Heart left ventricle (tissue), 13 donors: ENCODE measurements at regions not wholly inside any gene's neighbourhood (a gene's known extent, or its start where the extent isn't known, plus 50 kb on each side); places are given as distances from the start of the nearest gene placed in this dataset.

Source experiments
- POLR2A ChIP-seq, 2 donors: fragments of 450-650 bp; IDR thresholded peaks; one replicate each; pipeline ENCODE4 v1.6.1; 2017; ENCODE audit warnings: antibody characterized with exemption in 2 of 2, mild to moderate bottlenecking in 2 of 2, moderate library complexity in 2 of 2
- TF ChIP-seq, protein P1 (sequence below), 12 donors: fragments of 200-600 bp; sonication (generic) in 4 of 12; IDR thresholded peaks; one replicate each; pipeline versions ENCODE4 v1.5.0 to v1.8.0; 2018 to 2022; ENCODE audit warnings: antibody characterized with exemption in 12 of 12, mild to moderate bottlenecking in 5 of 12
- donor health status: ischemic (EF 13 %, LVEDD 7.1; RV severe dilation, severe dysfunction).
- donor health status: DM: no; HTN: yes; CAD: no.
- donor health status: DM: no; HTN: no; CAD: no.
- donor health status: ischemic (EF 25% LVEDD 6.9; RV normal size, moderate dysfunction).
- donor health status: ischemic (EF 25% LVEDD 5.7; RV mildly dilated, moderate dysfunction).
- donor health status: ischemic (EF 35%, LVEDD 5.7; RV mildly dilated, moderate dysfunction).
- donor health status: nonischemic (EF 11% LVEDD 7.7; RV severe dilation, severe dysfunction).
- donor health status: DM: yes; HTN: yes; CAD: no.
- donor health status: PGD.
- donor health status: ischemic (EF 29% LVEDD 5.4; RV normal size, mild dysfunction).
- donor health status: nonischemic (EF 23%, LVEDD 6.1; RV moderate dilation, normal function).

DNA sequence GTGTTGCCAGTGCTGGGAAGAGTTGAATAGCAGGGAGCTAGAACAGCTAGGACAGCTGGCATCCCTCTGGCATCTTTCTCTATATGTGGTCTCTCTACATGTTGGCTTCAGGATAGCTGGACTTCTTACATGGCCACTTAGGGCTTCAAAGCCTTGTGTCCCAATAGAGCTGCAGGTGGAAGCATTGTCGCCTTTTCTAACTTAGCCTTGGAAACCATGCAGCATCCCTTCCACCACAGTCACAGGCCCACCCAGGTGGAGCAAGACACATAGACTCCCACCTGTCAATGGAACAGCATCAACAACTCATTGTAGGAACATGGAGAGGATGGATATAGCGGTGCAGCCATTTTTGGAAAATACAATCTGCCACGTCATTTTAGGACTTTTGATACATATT lies 149.0 kb downstream of the AASDH start:
- no peak for TF ChIP-seq POLR2A (IDR thresholded peaks at IDR 0.05)
- TF ChIP-seq, protein P1, sequence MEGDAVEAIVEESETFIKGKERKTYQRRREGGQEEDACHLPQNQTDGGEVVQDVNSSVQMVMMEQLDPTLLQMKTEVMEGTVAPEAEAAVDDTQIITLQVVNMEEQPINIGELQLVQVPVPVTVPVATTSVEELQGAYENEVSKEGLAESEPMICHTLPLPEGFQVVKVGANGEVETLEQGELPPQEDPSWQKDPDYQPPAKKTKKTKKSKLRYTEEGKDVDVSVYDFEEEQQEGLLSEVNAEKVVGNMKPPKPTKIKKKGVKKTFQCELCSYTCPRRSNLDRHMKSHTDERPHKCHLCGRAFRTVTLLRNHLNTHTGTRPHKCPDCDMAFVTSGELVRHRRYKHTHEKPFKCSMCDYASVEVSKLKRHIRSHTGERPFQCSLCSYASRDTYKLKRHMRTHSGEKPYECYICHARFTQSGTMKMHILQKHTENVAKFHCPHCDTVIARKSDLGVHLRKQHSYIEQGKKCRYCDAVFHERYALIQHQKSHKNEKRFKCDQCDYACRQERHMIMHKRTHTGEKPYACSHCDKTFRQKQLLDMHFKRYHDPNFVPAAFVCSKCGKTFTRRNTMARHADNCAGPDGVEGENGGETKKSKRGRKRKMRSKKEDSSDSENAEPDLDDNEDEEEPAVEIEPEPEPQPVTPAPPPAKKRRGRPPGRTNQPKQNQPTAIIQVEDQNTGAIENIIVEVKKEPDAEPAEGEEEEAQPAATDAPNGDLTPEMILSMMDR (IDR thresholded peaks at IDR 0.05) = no peak
